Endodermal cell (in vitro differentiated cells): ENCODE measurements at regions not wholly inside any gene's neighbourhood (a gene's known extent, or its start where the extent isn't known, plus 50 kb on each side); places are given as distances from the start of the nearest gene placed in this dataset.

Experiments used
- DNase-seq: peaks from one replicate; pipeline ENCODE4 v3.0.0-alpha.2; 2017
- H3K27ac ChIP-seq: 2 replicates; pipeline ENCODE4 v1.5.1; 2013; ENCODE audit warnings: mild to moderate bottlenecking, low read depth, low read length, moderate library complexity
- H3K27me3 ChIP-seq: 2 replicates; pipeline ENCODE4 v1.6.1; 2013; ENCODE audit warnings: mild to moderate bottlenecking, low read length, moderate library complexity; ENCODE audit not compliant: insufficient read depth, control insufficient read depth, poor library complexity, severe bottlenecking
- H3K36me3 ChIP-seq: 2 replicates; pipeline ENCODE4 v1.7.0; 2013; ENCODE audit warnings: mild to moderate bottlenecking, low read length, moderate library complexity; ENCODE audit not compliant: control insufficient read depth, insufficient read depth
- H3K4me1 ChIP-seq: one replicate; pipeline ENCODE4 v1.7.0; 2013; ENCODE audit warnings: low read length; ENCODE audit not compliant: control insufficient read depth, insufficient read depth
- H3K4me3 ChIP-seq: 2 replicates; pipeline ENCODE4 v1.5.1; 2013; ENCODE audit warnings: mild to moderate bottlenecking, low read length, moderate library complexity
- H3K9ac ChIP-seq: 2 replicates; pipeline ENCODE4 v1.6.1; 2013; ENCODE audit warnings: mild to moderate bottlenecking, low read length, moderate library complexity; ENCODE audit not compliant: poor library complexity, severe bottlenecking; ENCODE audit errors: extremely low read depth
- H3K9me3 ChIP-seq: 2 replicates; pipeline ENCODE4 v1.6.1; 2013; ENCODE audit warnings: mild to moderate bottlenecking, low read length, moderate library complexity; ENCODE audit not compliant: control insufficient read depth
- H3K27ac Mint-ChIP-seq: 2 replicates; pipeline ENCODE4 v1.8.0; 2020; ENCODE audit warnings: mixed read lengths
- H3K27me3 Mint-ChIP-seq: 2 replicates; pipeline ENCODE4 v1.8.0; 2021; ENCODE audit warnings: mild to moderate bottlenecking, mixed read lengths; ENCODE audit not compliant: insufficient read depth
- H3K36me3 Mint-ChIP-seq: 2 replicates; pipeline ENCODE4 v1.8.0; 2020; ENCODE audit warnings: low read depth, mixed read lengths
- H3K4me1 Mint-ChIP-seq: 2 replicates; pipeline ENCODE4 v1.8.0; 2020; ENCODE audit warnings: mixed read lengths
- H3K4me3 Mint-ChIP-seq: 2 replicates; pipeline ENCODE4 v1.8.0; 2020; ENCODE audit warnings: mild to moderate bottlenecking, moderate library complexity, mixed read lengths
- H3K9me3 Mint-ChIP-seq: 2 replicates; pipeline ENCODE4 v1.8.0; 2020; ENCODE audit warnings: mild to moderate bottlenecking, mixed read lengths
- CTCF ChIP-seq: fragments of 200-600 bp; sonication (generic); conservative IDR thresholded peaks from 2 replicates; pipeline ENCODE4 v1.5.0; 2021; ENCODE audit warnings: antibody characterized with exemption, mild to moderate bottlenecking
- WGBS, 2 experiments: methylation state at CpG; one replicate each; pipeline versions ENCODE4 v1.1.5 to v1.1.7; 2013; ENCODE audit warnings: missing lambda C conversion rate in 2 of 2, mixed read lengths in 1 of 2; ENCODE audit not compliant: insufficient coverage in 1 of 2, insufficient read length in 1 of 2; 5-methylcytosine and 5-hydroxymethylcytosine counted together

GRCh38 chr2:204479557-204479956, 65.7 kb upstream of the PARD3B start:
- Histone ChIP-seq H3K36me3 (no peaks in the 10 kb centered on the region), H3K4me1 (no peaks in the 10 kb centered on the region), H3K27me3 (no peaks in the 10 kb centered on the region), H3K9ac (no peak overlapping the region), H3K9me3 (no peaks in the 10 kb centered on the region), H3K27ac (no peak overlapping the region), H3K4me3 (no peak overlapping the region)
- Mint-ChIP-seq H3K9me3 (no peaks in the 10 kb centered on the region), H3K4me3 (no peak overlapping the region), H3K27ac (no peak overlapping the region), H3K36me3 (no peaks in the 10 kb centered on the region), H3K27me3 (no peaks in the 10 kb centered on the region), H3K4me1 (no peaks in the 10 kb centered on the region)
- 86 to 89% methylated on average over 4 of the region's 4 CpGs for WGBS, 2 experiments
- DNase-seq = no peak
- TF ChIP-seq CTCF = no peak

- Mint-ChIP-seq H3K36me3 (no peaks in the 10 kb centered on the region), H3K9me3 (no peaks in the 10 kb centered on the region), H3K4me1 (no peaks in the 10 kb centered on the region), H3K4me3 (no peak overlapping the region), H3K27me3 (no peaks in the 10 kb centered on the region), H3K27ac (no peak overlapping the region)
- DNase-seq = no peak
- Histone ChIP-seq H3K27ac (no peak overlapping the region), H3K9ac (no peak overlapping the region), H3K36me3 (no peaks in the 10 kb centered on the region), H3K4me3 (no peak overlapping the region), H3K27me3 (no peaks in the 10 kb centered on the region), H3K4me1 (no peaks in the 10 kb centered on the region), H3K9me3 (no peaks in the 10 kb centered on the region)
- TF ChIP-seq CTCF = no peak
Observed at GRCh38 chr2:204480676-204481075, 64.6 kb upstream of the PARD3B start.

- Histone ChIP-seq H3K4me1 (no peaks in the 10 kb centered on the region), H3K27ac (no peak overlapping the region), H3K9me3 (no peaks in the 10 kb centered on the region), H3K36me3 (no peaks in the 10 kb centered on the region), H3K4me3 (no peak overlapping the region), H3K27me3 (no peaks in the 10 kb centered on the region), H3K9ac (no peak overlapping the region)
- Mint-ChIP-seq H3K27me3 (no peaks in the 10 kb centered on the region), H3K4me3 (no peak overlapping the region), H3K4me1 (no peaks in the 10 kb centered on the region), H3K27ac (no peak overlapping the region), H3K36me3 (no peaks in the 10 kb centered on the region), H3K9me3 (no peaks in the 10 kb centered on the region)
- no peak for TF ChIP-seq CTCF
- 72 to 75% methylated on average over 2 to 4 of the region's 4 CpGs for WGBS, 2 experiments
- no peak for DNase-seq
Observed at GRCh38 chr2:204483608-204484081, 61.6 kb upstream of the PARD3B start.
